Smooth muscle cell (in vitro differentiated cells): ENCODE measurements at regions not wholly inside any gene's neighbourhood (a gene's known extent, or its start where the extent isn't known, plus 50 kb on each side); places are given as distances from the start of the nearest gene placed in this dataset.
"Not testable (repeated sequence)": the region's sequence is repeated elsewhere in the genome, so short reads cannot be mapped to it uniquely, and the experiment has no call there.

Experiments used
- DNase-seq: peaks from one replicate; lab custom pipeline; 2025; ENCODE audit not compliant: unreplicated experiment; lab: John Stamatoyannopoulos, UW
- H2AFZ ChIP-seq: fragments of 200-600 bp; sonication (generic); 2 replicates; pipeline ENCODE4 v1.6.0; 2016; ENCODE audit warnings: antibody characterized with exemption, low read depth, mild to moderate bottlenecking
- H3F3A ChIP-seq: fragments of 200-600 bp; sonication (generic); 2 replicates; pipeline ENCODE4 v1.6.0; 2017; ENCODE audit warnings: antibody characterized with exemption, low read depth
- H3K27ac ChIP-seq: fragments of 200-600 bp; sonication (generic); 2 replicates; pipeline ENCODE4 v1.5.1; 2016; ENCODE audit warnings: low read depth, mild to moderate bottlenecking
- H3K27me3 ChIP-seq: fragments of 200-600 bp; sonication (generic); 2 replicates; pipeline ENCODE4 v1.6.1; 2016; ENCODE audit warnings: low read depth, mild to moderate bottlenecking
- H3K36me3 ChIP-seq: fragments of 200-600 bp; sonication (generic); 2 replicates; pipeline ENCODE4 v1.5.1; 2016; ENCODE audit warnings: low read depth
- H3K4me1 ChIP-seq: fragments of 200-600 bp; sonication (generic); 2 replicates; pipeline ENCODE4 v1.5.1; 2016; ENCODE audit warnings: low read depth
- H3K4me2 ChIP-seq: fragments of 200-600 bp; sonication (generic); 2 replicates; pipeline ENCODE4 v1.6.0; 2016; ENCODE audit warnings: mild to moderate bottlenecking
- H3K4me3 ChIP-seq: fragments of 200-600 bp; sonication (generic); 2 replicates; pipeline ENCODE4 v1.5.1; 2016; ENCODE audit warnings: mild to moderate bottlenecking
- H3K79me2 ChIP-seq: fragments of 200-600 bp; sonication (generic); 2 replicates; pipeline ENCODE4 v1.6.0; 2016; ENCODE audit warnings: low read depth, mild to moderate bottlenecking
- H3K9ac ChIP-seq: fragments of 200-600 bp; sonication (generic); 2 replicates; pipeline ENCODE4 v1.6.0; 2016; ENCODE audit warnings: low read depth
- H3K9me3 ChIP-seq: fragments of 200-600 bp; sonication (generic); replicated peaks from 2 replicates; pipeline ENCODE4 v1.5.1; 2016; ENCODE audit warnings: low read depth
- H4K20me1 ChIP-seq: fragments of 200-600 bp; sonication (generic); 2 replicates; pipeline ENCODE4 v1.6.0; 2016; ENCODE audit warnings: low read depth
- CTCF ChIP-seq: fragments of 200-600 bp; sonication (generic); IDR thresholded peaks from 2 replicates; pipeline ENCODE4 v1.5.1; 2017; ENCODE audit warnings: borderline replicate concordance, mild to moderate bottlenecking, antibody characterized with exemption; ENCODE audit not compliant: insufficient read depth, poor library complexity, severe bottlenecking
- WGBS: methylation state at CpG from one replicate; pipeline ENCODE4 v1.1.7; 2016; ENCODE audit warnings: low lambda C conversion rate; 5-methylcytosine and 5-hydroxymethylcytosine counted together

DNA sequence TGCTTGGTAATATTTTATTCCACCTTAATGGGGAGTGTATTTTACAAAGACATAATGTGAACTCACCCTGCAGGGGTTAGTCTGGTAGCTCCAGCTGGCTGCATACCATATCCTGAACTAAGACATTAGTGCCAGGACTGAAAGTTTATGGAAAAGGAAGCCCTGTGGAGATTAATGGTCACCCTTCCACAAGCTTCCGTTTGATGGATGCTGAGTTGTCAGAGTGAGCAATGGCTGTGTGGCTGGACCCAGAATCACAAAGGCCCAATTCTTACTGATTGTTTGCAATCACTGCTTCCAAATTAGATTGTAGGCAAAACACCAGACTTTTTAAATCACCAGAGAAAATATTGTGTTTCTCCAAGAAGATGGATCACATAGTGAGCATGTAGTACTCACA, 90.1 kb upstream of the TRPC7 start:
- H3K4me3 ChIP-seq: no peak overlapping the region
- TF ChIP-seq CTCF: no peak
- H4K20me1 ChIP-seq: no peaks in the 10 kb centered on the region
- H3K36me3 ChIP-seq: no peaks in the 10 kb centered on the region
- H3K4me1 ChIP-seq: no peaks in the 10 kb centered on the region
- no peaks in the 10 kb centered on the region for H3F3A ChIP-seq
- H3K27ac ChIP-seq: no peak overlapping the region
- WGBS: 71% methylated on average over 1 of the region's 1 CpG
- H3K27me3 ChIP-seq: no peaks in the 10 kb centered on the region
- no peaks in the 10 kb centered on the region for H3K79me2 ChIP-seq
- H3K9me3 ChIP-seq: no peaks in the 10 kb centered on the region
- H3K4me2 ChIP-seq: no peak overlapping the region
- no peak overlapping the region for H3K9ac ChIP-seq
- H2AFZ ChIP-seq: no peak overlapping the region
- no peak for DNase-seq

- H3K9ac ChIP-seq: no peak overlapping the region
- no peak overlapping the region for H3K27ac ChIP-seq
- H3K9me3 ChIP-seq: no peaks in the 10 kb centered on the region
- WGBS: 75% methylated on average over 4 of the region's 4 CpGs
- H3F3A ChIP-seq: no peaks in the 10 kb centered on the region
- no peaks in the 10 kb centered on the region for H3K79me2 ChIP-seq
- H3K4me3 ChIP-seq: no peak overlapping the region
- no peak overlapping the region for H3K4me2 ChIP-seq
- TF ChIP-seq CTCF: no peak
- H3K36me3 ChIP-seq: no peaks in the 10 kb centered on the region
- no peaks in the 10 kb centered on the region for H4K20me1 ChIP-seq
- H3K27me3 ChIP-seq: no peaks in the 10 kb centered on the region
- no peak overlapping the region for H2AFZ ChIP-seq
- no peak for DNase-seq
- H3K4me1 ChIP-seq: no peaks in the 10 kb centered on the region
Observed at GRCh38 chr5:136453986-136454758, 88.8 kb upstream of the TRPC7 start.

GRCh38 chr5:136453199-136453598, 87.9 kb upstream of the TRPC7 start:
- H3K9me3 ChIP-seq: no peaks in the 10 kb centered on the region
- no peak for DNase-seq
- H3K4me1 ChIP-seq: no peaks in the 10 kb centered on the region
- no peak overlapping the region for H2AFZ ChIP-seq
- no peak overlapping the region for H3K27ac ChIP-seq
- no peak for TF ChIP-seq CTCF
- H3K27me3 ChIP-seq: no peaks in the 10 kb centered on the region
- no peaks in the 10 kb centered on the region for H3K36me3 ChIP-seq
- no peaks in the 10 kb centered on the region for H4K20me1 ChIP-seq
- no peak overlapping the region for H3K4me3 ChIP-seq
- no peaks in the 10 kb centered on the region for H3F3A ChIP-seq
- H3K9ac ChIP-seq: no peak overlapping the region
- no peaks in the 10 kb centered on the region for H3K79me2 ChIP-seq
- H3K4me2 ChIP-seq: no peak overlapping the region

- peak overlapping the region; percentile 25 for H2AFZ ChIP-seq
- H3K4me3 ChIP-seq, H4K20me1 ChIP-seq, H3K4me2 ChIP-seq, H3K9ac ChIP-seq, H3K27ac ChIP-seq, H3K27me3 ChIP-seq, H3K4me1 ChIP-seq, DNase-seq, H3F3A ChIP-seq, H3K36me3 ChIP-seq, H3K9me3 ChIP-seq, H3K79me2 ChIP-seq: not testable (repeated sequence)
- 84% methylated on average over 2 of the region's 2 CpGs for WGBS
Observed at GRCh38 chr5:136447576-136447975, 82.2 kb upstream of the TRPC7 start.
